Fibroblast of villous mesenchyme (primary cell): ENCODE measurements at regions not wholly inside any gene's neighbourhood (a gene's known extent, or its start where the extent isn't known, plus 50 kb on each side); places are given as distances from the start of the nearest gene placed in this dataset.

Experiments used
- DNase-seq: peaks from one replicate; pipeline ENCODE4 v3.0.0-alpha.2; 2010; ENCODE audit warnings: low read depth
- H3K4me3 ChIP-seq: 2 replicates; pipeline ENCODE4 v1.5.1; 2011; ENCODE audit warnings: low read depth, mild to moderate bottlenecking, low read length
- TF ChIP-seq, protein P1 (sequence below): IDR thresholded peaks from 2 replicates; pipeline ENCODE4 v1.5.1; 2012; ENCODE audit warnings: low read depth, mild to moderate bottlenecking, low read length; ENCODE audit not compliant: insufficient read depth

DNA sequence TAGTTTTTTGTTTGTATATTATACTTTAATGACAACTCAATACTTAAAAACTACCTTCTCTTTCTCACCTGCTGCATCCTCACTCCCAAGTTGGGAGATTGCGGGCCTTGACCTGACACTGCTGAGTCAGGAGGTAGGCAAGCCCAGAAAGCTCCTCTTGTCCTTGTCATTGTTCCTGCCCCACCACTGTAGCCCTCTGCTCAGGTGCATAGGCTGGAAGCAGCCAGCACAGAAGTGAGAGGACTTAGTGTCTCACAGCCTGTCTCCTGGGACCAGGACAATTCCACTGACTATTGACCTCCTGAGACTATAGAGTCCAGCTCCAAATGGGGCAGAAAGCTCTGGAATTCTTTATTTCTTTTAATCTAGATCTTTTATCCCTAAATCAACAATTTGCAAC lies 123.5 kb upstream of the NDP start:
- no peak overlapping the region for H3K4me3 ChIP-seq
- no peak for DNase-seq
- TF ChIP-seq, protein P1, sequence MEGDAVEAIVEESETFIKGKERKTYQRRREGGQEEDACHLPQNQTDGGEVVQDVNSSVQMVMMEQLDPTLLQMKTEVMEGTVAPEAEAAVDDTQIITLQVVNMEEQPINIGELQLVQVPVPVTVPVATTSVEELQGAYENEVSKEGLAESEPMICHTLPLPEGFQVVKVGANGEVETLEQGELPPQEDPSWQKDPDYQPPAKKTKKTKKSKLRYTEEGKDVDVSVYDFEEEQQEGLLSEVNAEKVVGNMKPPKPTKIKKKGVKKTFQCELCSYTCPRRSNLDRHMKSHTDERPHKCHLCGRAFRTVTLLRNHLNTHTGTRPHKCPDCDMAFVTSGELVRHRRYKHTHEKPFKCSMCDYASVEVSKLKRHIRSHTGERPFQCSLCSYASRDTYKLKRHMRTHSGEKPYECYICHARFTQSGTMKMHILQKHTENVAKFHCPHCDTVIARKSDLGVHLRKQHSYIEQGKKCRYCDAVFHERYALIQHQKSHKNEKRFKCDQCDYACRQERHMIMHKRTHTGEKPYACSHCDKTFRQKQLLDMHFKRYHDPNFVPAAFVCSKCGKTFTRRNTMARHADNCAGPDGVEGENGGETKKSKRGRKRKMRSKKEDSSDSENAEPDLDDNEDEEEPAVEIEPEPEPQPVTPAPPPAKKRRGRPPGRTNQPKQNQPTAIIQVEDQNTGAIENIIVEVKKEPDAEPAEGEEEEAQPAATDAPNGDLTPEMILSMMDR, result no peak

DNA sequence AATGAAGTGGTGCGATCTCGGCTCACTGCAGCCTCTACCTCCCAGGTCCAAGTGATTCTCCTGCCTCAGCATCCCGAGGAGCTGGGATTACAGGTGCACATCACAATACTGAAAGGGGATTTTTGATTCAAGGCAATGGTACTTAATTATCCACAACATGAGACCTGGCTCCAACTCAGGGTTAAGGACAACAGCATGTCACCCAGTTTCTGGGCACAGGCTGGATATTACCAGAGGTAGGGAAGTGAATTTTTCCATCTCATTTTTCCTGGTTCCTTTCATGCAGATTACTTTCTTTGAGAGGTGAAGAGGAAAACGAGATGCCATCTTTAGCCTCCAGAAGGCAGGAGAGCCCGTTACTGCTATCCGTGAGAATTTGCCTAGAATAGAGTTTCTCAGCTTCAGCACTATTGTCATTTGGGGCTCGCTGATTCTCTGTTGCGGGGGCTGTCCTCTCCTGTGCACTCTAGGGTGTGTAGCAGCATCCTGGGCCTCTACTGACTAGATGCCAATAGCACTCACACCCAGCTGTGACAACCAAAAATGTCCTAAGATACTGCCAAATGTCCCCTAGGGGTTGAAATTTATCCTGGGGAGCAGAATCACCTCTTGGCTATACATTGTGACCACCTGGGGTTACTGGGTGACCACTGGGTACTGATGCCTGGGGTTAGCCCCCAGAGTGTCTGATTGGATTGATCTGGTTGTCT lies 121.8 kb upstream of the NDP start:
- TF ChIP-seq, protein P1, result no peak
- no peak for DNase-seq
- H3K4me3 ChIP-seq, result no peak overlapping the region

DNA sequence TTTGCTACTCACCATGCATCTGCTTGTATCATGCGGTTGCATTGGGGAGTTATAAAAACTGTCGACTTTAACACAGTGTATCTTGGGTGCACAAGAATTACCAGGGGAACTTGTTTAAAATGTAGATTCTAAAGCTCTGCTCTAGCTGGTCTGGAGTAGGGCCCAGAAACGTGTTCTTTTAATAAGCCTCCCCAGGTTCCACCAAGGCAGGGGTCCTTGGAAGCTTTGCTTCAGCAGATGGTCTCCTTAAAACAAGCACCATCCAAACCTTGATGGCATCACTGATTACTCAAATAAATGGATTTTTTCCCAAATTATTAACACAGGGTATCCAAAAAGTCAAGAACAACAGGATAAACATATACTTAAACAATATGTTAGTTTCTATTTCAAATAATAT lies 120.2 kb upstream of the NDP start:
- DNase-seq, result no peak
- no peak overlapping the region for H3K4me3 ChIP-seq
- TF ChIP-seq, protein P1, result no peak

DNA sequence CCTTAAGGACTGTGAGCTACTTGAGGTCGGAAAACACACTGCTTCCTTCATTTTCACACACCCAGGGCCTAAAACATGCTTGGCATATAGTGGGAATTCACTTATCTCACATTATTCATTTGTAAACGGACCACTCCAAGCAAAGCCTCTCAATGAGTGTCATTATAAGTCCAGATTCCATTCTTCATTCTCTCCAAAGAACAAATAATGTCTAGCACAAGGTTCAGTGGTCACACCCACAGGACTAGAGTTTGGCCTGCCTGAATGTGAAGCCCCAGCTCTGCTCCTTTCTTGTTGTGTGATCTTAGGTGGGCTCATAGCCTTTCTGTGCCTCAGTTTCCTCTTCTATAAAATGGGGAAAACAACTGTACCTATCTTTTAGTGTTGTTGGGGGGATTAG lies 119.6 kb upstream of the NDP start:
- DNase-seq, result no peak
- H3K4me3 ChIP-seq, result no peak overlapping the region
- TF ChIP-seq, protein P1, result no peak

DNA sequence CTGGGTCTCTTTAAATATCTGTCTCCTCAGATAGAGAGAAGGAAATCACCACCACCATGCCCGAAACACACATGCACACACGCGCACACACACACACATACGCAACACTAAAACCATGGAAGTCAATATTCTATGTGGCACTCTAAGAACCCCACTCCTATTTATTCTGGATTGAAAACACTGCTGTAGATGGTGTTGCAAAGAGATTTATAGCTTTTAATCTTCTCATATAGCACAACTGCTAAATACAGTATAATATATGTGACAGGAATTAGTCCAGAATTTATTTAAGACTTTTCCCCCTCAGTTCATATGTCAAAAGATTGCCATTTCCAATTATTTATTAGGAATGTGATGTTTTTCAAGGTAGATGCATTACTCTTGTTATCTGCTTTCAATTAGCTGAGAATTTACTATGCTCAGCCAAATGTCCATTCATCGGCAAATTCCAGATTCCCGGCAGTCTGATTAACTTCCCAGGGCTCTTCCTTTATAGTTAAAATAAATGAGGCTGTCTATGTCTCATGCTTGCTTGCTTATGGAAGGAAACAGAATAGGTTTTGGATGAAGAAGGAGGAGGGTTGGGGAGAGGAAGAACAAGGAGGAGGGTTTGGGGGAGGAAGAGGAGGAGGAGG lies 115.4 kb upstream of the NDP start:
- no peak for DNase-seq
- no peak overlapping the region for H3K4me3 ChIP-seq
- TF ChIP-seq, protein P1, result no peak

DNA sequence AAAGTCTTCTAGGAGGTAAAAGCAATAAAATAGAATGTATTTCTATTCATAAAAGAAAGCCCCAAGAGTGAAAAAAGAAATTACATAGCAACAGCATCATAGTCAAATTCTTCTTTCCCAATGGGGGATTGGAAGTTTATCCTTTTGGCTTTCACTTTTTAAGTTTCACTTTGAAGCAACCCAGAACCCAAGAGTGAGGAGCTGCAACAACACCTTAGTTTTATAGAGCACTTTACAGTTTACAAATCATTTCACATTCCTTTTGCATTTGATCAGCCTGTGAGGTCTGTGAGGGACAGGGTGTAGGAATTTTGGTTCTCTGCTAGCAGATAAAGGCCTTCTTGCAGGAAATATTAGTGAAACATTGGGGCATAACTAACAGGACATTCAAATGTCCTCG lies 112.0 kb upstream of the NDP start:
- DNase-seq, result no peak
- TF ChIP-seq, protein P1, result no peak
- H3K4me3 ChIP-seq, result no peak overlapping the region

DNA sequence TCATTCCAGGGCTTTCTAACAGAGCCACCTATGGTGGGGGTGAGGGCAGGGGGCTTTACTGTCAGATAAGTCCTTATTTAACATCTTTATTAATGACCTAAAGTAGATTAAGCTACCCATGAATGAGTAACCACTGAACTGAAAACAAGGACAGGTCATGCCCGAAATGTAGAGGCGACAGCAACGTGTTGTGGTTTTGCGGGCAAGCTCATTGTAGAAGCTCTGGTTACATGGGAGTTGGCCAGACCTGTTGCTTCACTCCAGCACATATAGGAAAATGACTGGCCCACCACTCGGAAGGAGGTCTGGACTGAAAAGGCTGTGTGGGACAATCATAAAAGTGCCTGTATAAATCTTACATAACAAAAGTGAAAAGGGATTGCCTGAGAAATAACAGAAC lies 109.6 kb upstream of the NDP start:
- H3K4me3 ChIP-seq, result no peak overlapping the region
- TF ChIP-seq, protein P1, result no peak
- DNase-seq, result no peak
